NCI-H1436 treated with DMSO at 0.1 percent for 48 hours (cell line): ENCODE measurements at regions not wholly inside any gene's neighbourhood (a gene's known extent, or its start where the extent isn't known, plus 50 kb on each side); places are given as distances from the start of the nearest gene placed in this dataset.

Experiments
- DNase-seq: peaks from one replicate; lab custom pipeline; 2025; lab: John Stamatoyannopoulos, UW

DNA sequence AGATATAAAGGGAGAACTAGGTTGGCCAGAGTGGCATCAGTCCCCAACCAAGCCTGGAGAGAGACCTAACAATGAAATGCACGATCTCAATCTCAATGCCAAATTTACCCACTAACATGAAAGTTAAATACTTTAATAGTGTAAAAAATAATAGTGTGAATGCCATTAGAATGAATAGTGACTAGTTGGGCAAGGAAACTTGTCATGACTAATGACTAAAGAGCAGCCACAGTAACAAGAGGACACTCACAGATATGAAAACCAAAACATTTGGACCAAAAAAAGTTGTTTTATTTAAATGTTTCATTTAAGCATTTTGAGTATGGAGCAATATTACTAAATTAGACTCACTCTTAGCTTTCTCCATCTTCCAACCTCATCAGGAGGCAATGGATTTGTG lies 1853.8 kb downstream of the EFNA5 start:
- no peak for DNase-seq

DNA sequence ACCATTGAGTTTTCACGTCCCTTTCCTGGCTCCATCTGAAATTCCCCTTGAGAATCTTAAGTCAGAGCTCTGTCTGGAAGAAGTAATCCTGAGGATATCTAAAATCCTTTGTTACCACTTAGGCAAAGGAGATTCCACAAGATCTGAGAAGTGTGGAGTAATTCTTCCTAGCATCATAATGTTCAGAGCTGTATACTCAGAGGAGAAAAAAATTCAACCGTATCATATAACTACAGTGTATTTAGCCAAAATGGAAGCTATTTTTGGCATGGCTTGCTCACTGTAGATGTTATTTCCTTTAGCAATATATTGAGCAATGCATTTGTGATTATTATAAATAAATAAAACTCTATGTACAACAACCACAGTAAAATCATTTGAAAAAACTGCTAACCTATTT lies 1858.4 kb downstream of the EFNA5 start:
- DNase-seq, result no peak

DNA sequence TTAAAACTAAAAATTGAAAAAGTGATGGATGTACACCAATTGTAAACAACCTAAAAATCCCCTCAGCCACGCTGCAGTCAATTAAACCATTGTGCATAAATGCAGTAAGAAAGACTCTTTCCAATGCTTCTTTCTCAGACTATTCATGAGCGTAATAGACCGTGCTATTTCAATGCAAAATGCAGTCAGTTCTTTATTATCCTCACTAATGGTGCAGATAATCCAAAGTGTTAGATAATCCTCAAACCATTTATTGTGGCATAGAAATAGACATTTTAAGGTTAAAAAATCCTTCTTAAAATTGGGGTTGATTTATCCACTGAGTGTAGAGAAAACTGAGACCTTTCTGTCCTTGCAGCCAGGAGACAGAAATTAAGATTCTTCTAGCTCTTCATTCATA lies 1862.8 kb downstream of the EFNA5 start:
- no peak for DNase-seq

DNA sequence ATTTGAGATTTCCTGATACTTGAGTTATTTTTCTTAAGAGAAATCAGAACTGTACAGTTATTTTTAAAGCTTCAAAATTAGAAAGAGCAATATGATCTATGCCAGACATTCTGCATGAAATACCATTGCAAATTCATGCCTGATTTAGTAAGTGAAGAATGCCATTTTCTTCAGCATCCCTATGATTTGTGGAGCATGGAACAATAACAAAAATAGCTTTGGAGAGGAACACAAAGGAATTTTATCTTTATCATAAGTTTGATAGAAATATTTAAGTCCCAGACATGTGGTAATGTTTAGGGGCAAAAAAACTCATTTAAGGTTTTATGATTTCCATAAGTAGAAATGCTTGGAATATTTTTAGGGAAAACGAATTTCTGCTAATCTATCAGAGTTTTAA lies 1863.4 kb downstream of the EFNA5 start:
- no peak for DNase-seq

DNA sequence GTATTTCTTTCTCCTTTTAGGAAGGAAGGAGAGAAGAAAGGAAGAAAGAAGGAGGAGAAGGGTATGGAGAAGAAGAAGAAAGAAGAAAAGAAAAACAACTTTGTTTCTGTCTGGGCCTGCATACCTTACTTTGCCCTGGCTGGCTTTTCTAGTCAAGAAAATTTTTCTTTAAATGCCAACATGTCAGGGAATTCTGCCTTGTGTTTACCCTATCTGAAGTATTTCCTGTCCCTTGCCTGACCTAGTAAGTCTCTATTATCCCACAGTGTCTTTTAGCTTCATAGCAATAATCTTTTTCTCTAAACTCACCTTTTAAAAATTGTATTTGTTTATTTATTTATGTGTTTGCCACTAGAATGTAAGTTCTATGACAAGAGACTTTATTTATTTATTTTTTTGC lies 1864.1 kb downstream of the EFNA5 start:
- no peak for DNase-seq

DNA sequence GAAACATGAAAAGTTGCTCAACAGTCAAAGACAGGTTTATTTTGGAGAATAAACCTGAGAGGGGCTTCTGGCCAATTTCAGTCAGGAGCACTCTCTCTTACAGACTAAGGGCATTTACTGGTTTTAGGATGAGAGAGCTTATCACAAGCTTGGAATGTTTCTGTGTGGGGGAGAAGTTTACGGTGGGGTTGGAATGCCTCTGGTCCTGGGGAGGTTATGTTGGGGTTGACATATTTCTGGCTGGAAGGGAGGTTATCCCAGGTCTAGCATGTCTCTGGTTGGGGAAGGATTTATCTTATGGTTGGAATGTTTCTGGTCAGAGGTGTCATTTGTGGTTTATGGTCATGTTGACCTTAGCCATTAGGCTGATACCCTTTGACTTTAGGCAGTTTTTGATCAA lies 1867.3 kb downstream of the EFNA5 start:
- DNase-seq, result no peak

DNA sequence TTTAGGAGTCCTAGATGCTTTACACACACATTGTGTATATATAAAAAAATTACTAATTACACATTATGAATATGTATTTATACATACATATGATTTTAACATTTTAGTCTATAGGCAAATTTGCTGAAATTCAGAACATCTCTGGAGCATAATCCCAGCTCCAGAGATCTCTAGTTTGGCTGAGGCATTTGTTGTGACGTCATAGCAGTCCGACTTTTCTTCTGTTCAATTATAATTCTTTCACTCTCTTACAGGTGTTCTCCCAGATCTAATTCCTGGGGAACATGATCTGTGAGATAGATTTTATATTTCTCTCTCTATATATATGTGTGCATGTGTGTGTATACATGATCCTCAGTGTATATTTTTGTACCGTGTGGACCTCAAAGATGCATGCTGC lies 1876.2 kb downstream of the EFNA5 start:
- no peak for DNase-seq

DNA sequence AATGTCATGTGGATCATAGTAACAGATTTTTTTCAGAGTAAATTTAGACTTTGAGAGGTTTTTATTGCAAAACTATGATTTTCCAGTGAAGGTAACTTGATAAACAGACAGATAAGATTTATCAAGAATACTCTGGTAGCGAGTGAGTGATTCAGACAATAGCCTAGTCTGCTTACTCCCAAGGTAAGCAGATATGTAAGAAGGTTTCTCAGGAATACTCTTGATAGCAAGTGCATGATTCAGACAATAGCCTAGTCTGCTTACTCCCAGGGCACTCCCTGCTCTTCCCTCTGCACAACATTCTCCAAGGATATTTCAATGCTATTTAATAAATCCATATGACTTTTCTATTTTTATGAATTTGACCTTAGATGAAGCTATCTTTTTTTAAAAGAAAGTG lies 1881.5 kb downstream of the EFNA5 start:
- no peak for DNase-seq

DNA sequence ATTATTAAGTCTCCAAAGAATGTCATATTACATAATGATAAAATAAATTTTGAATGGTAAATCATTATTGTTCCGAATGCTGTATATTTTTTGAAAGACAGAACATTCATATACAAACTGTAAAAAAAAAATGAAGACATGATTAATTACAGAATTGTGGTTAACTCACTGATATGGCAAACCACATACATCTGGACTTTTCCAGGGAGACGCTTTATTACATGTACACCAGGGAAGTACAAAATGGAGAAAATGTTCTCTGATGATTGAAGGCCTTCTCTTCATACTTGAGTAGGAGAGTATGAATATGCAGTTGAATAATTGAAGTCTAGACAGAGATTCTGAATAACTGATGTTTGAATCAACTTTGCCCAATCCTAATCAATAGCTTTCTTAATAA lies 1886.9 kb downstream of the EFNA5 start:
- DNase-seq, result no peak

DNA sequence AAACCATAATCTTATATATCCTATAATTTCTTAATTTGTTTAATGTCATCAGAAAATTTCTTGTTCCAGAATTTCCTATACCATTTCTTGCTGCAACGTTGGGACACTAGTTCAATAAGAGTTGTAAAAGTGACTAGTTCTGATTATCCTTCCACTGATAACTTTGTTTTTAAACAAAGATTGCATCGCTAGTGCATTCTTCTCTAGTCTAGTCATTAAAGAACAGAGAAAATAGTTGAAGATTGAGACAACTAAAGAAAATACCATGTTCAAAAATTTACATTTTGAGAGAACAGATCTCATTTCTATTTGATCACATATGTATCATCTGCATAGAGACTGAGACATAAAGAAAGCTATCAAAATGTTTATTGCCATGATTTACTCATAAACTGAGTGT lies 1888.2 kb downstream of the EFNA5 start:
- DNase-seq, result no peak

DNA sequence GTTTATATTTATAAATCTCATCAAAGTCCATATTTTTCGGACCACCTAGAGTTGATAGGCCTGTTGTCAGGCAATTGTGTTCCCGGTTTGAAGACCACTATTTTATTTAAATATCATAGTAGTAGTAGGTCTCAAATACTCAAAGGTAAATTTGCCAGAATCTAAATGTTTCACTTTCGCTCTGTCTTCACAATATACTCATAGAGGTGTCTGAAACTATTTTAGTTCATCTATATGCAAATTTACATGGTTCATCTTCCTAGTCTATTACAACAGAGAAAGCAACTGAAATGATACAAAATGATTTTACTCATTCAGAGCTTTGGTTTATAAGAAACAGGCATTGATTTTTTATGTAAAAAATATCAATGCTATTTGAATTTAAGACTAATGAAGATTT lies 1897.5 kb downstream of the EFNA5 start:
- DNase-seq, result no peak

DNA sequence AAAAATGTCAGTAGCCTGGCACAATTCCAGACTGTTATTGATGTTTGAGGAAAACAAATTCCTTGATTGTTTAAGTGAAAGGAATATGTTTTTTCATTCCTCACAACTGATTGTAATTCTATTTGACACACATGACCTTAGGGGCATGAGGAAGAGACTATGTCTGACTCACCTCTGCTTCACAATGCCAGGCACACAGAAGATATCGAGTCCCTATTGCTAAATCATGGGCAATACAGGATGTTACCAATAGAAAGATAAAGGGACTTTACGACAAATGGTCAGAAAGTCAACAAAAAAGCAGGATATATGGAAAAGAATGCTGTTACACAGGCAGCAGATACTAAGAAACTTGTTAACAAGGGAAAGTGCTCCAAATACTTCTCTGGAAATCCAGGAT lies 1903.5 kb downstream of the EFNA5 start:
- DNase-seq, result no peak

DNA sequence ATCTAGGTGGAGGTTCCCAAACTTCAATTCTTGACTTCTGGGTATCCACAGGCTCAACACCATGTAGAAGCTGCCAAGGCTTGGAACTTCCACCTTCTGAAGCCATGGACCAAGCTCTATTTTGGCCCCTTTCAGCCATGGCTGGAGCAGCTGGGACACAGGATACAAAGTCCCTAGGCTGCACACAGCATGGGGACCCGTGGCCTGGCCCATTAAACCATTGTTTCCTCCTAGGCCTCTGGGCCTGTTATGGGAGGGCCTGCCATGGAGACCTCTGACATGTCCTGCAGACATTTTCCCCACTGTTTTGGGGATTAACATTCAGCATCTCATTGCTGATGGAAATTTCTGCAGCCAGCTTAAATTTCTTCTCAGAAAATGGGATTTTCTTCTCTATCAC lies 1908.0 kb downstream of the EFNA5 start:
- no peak for DNase-seq

DNA sequence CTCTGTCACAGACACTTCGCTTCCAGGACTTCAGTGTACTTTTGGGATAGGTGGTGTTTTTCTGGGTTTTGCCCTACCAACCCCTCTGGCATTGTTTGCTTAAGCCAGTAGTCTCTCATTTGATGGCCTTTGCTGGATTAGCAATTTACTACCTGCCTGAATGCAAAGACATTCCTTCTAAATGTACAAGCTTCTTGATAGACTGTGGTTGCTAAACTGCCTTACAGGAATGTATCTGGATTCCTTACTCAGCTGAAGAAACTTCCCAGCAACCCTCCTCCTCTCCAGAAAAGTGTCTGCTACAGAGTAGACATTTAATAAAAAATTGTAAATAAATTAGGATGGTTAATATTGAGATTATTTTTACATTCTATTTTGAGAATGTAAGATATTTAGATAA lies 1916.7 kb downstream of the EFNA5 start:
- no peak for DNase-seq

DNA sequence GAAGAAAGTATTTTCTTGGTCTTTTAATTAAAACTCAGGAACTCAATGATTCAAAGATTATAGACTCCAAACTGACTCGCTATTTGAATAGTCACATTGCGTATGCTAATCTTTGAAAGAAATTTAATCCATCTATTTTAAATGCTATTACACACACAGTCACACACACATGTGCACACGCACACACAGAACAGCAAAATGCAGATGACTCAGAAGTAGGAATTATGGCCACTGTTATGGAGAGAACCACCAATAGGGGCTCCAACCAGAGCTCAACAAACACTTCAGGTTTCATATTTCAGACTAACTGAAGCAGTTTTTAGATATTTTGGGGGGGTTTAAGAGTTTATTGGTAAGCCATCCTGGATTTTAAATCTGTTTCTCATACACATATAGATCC lies 1917.9 kb downstream of the EFNA5 start:
- DNase-seq, result no peak

DNA sequence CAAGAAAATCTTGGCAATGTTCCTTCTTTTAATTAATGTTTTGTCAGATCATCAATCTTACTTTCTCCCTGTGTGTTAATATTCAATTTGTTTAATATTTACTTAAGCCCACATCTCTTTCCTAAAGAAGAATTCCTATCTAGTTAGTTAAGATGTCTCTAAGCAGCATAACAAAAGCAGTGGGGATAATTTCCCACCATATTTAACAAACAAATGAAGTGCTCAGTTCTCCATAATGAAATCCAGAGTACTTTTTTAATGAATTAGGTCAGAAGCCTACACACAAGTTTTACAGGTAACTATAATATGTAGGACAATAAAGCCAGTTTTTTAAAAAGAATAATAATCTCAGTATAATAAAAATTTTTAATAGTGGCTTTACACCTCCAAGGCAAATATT lies 1918.8 kb downstream of the EFNA5 start:
- no peak for DNase-seq

DNA sequence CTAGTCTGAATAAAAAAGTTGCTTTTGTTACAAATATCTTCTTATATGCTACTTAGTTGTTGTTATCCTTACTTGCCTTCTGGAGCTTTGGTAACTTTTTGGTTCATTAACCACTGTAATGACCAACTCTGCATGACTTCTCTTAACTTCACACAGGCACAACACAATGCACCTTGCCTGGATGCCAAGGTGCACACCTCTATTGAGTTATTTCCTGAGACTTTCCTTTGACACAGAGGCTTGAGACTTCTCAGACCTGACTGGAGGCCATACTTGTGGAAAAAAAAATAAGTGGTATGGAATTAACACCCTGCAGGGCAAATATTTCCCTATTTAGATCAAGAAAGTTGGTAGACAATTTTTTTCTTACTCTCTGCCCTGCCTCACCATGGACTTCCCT lies 1925.6 kb downstream of the EFNA5 start:
- no peak for DNase-seq

DNA sequence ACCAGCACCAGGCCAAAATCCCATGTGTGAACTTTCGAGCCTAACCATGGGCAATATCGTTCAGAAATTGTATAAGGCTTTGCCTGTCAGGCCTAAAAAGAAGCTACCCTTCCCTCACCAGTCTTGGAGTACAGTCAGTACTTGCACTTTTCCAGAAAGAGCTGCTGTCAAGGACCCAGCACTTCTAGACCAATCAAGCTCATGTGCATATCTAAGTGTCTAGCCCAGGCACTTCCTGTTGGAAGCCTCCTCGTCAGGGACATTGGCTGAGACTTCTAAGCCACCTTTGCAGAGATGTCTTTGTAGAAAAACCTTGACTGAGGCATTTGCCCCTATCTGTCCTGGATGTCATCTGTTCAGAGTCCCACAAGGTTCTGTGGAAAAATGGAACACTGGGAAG lies 1930.5 kb downstream of the EFNA5 start:
- no peak for DNase-seq

DNA sequence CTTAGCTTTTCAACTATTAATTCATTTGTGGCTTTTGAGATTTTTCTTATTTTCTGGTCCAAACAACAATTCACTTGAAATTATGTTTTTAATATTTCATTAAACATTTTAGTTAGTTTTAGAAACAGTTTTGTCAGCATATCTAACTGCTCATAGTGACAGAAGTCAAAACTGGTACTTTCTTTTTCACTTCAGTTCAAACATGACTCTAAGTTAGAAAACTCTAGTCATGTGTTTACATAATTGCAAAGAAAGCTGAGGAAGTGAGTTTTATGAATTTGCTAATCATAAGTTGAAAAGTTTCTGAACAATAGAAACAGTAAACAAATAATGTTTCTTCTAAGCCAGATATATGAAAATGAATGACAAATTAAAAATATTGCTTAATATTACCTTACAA lies 1931.0 kb downstream of the EFNA5 start:
- DNase-seq, result no peak

DNA sequence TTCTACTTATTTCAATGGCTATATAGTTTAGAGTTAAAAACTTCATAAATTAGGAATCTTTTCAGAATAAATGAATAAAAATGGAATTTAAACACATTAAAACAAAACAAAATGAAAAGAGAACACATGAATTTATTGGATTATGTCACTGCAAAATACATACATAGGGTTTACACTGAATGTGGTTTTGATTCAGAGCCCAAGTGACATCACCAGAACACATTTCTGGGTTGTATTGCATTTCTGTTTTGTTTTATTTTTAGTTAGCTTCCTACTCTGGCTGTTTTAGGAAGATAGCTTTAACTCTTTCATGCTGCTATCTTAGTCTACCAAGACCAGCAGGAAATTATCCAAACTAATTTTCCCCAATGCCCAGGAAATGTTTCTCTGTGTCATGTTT lies 1935.0 kb downstream of the EFNA5 start:
- DNase-seq, result no peak

DNA sequence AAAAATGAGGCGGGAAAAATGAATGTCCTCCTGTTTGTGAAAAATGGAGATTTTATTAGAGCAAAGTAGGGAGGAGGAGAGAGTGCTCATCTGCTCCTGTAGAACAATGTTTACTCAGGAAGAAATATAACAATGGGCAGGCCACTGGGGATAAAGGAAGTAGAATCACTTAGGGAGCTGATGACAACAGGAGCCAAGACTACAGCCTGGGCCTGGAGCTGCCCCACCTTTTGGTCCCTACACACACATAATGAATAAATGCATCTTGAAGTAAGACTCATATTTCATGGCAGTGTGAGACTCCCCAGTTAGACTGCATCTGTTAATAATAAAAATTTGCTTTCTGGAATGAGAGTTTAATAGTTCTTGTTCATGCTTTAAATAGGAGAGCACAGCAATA lies 1939.8 kb downstream of the EFNA5 start:
- peak; percentile 61 for DNase-seq

DNA sequence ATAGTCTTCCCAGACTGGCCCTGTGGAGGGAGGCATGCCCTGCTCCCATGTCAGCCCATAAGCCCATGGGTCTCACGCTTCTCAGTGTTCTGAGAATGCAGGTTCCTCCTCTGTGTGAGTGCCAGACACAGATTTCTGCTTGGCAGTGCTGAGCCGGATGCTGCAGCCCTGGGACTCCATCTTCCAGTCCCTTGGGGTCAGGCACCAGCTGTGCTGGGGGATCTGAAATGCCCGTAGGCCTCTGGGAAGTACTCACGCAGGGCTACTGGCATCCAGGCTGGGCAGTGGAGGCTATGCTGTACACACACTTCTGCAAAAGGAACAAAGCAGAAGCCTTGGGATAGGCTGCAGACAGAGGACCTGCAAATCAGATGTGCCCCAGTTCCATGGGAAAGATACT lies 1944.6 kb downstream of the EFNA5 start:
- no peak for DNase-seq

DNA sequence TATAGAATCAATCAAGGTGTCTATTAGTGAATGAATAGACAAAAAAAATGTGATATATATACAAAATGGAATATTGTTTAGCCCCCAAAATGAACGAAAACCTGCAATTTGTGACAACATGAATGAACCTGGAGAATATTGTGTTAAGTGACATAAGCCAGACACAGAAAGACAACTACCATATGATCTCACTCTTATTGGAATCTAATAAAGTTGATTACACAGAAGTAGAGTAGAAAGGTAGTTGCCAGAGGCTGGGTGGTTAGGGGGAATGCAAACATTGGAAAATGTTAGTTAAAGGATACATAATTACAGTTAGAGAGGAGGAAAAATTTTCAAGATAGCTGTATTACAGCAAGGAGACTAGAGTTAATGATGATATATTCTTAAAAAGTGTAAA lies 1962.3 kb downstream of the EFNA5 start:
- no peak for DNase-seq

DNA sequence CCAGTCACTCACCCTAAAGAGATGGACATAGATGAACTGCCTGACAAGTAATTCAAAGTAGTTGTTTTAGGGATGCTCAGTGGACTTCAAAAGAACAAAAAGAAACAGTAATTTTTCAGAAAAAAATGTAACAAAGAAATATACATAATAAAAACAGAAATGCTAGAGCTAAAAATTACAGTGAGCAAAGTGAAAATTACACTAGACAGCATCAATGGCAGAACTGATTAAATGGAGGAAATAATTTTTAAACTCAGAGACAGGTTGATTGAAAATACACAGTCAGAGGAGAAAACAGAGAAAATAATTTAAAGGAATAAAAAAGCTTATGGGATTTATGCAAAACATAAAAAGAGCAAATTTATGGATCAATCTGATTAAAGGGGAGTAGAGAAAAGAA lies 1968.4 kb downstream of the EFNA5 start:
- DNase-seq, result no peak

DNA sequence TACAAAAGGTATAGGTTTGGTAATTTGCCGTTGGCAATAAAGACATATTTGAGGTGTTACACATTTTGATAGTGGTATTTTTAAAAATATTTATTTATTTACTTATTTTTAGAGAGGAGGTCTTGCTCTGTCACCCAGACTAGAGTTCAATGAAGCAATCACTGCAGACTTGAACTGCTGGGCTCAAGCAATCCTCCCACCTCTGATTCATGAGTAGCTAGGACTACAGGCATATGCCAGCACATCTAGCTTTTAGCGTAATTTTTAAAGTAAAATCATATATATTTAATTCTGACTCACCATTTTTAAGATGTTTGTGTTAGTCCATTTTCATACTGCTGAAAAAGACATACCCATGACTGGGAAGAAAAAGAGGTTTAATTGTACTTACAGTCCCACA lies 1974.3 kb downstream of the EFNA5 start:
- DNase-seq, result no peak
